ENCODE measurements at regions not wholly inside any gene's neighbourhood (a gene's known extent, or its start where the extent isn't known, plus 50 kb on each side); places are given as distances from the start of the nearest gene placed in this dataset.

GRCh38 chr22:48091060-48091650, 1328.7 kb downstream of the TBC1D22A start:
- TF ChIP-seq CTCF (IDR thresholded peaks at IDR 0.05; ENCODE audit: low read length), result no peak
- no peak for TF ChIP-seq EZH2 (optimal IDR thresholded peaks at IDR 0.05; ENCODE audit: low read depth, low read length)
- TF ChIP-seq EZH2phosphoT487 (IDR thresholded peaks at IDR 0.05; ENCODE audit: low read length), result no peak

All from MM.1S (cell line).